ENCODE measurements at regions not wholly inside any gene's neighbourhood (a gene's known extent, or its start where the extent isn't known, plus 50 kb on each side); places are given as distances from the start of the nearest gene placed in this dataset.
"Not testable (repeated sequence)": the region's sequence is repeated elsewhere in the genome, so short reads cannot be mapped to it uniquely, and the experiment has no call there.

DNA sequence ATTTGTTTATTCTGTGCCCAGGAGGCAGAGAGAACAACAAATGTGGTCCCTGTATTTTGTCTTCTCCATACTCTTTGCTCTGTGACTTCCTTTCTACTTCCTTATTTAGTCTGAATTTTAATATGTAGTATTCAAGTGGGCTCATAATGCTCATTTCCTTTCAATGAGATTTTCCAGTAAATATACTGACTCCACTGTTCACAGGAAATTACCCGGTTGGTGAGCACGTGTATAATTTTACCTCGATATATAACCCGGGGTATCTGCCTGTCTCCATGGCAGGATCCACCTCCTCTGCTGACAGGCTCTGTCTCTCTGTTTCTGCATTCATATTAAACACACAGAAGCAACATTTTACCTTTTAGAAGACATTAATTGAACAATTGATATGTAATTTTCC, 166.0 kb downstream of the SLC38A4 start:
- Histone ChIP-seq H3K9me3 (ENCODE audit: control insufficient read depth, low read length) (no peaks in the 10 kb centered on the region), H3K36me3 (ENCODE audit: control insufficient read depth, insufficient read depth, low read length) (no peaks in the 10 kb centered on the region), H3K4me1 (ENCODE audit: control insufficient read depth, insufficient read depth, low read length, poor library complexity, severe bottlenecking) (no peaks in the 10 kb centered on the region), H3K27ac (ENCODE audit: insufficient read depth, low read length, poor library complexity, severe bottlenecking) (no peak overlapping the region), H3K4me3 (ENCODE audit: insufficient read depth, low read depth, low read length, poor library complexity, severe bottlenecking) (no peak overlapping the region), H3K27me3 (replicated peaks; ENCODE audit: control insufficient read depth, insufficient read depth, low read length, poor library complexity, severe bottlenecking) (no peaks in the 10 kb centered on the region)
- DNase-seq, result no peak

DNA sequence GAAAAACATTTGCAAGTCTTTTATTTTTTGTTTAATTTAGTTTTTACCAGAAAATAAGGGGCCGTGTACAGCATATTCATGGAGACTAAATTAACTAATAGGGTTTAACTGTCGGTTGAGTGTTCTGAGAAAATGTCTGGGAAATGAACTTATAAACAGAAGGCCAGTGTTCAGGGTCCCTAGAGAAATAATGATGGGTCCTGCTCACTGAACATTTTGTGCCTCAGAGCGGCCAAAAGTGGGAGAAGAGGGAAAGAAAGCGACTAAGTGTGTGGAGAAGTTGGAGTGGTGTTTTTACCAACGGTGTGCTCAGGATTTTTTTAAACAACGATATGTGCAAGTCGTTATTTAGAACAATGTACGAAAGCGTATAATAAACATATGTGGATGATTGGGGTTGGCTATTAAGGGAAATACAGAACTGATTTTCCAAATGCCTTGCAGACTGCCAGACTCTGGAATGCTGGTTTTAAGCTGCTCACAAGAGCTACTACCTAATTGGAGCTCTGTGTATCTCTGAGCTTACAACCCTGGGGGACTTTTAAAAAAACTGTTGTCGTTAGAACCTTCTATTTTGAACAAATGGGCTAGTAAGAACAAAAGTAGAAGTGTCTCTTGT, 166.7 kb downstream of the SLC38A4 start:
- Histone ChIP-seq H3K27ac (ENCODE audit: insufficient read depth, low read length, poor library complexity, severe bottlenecking) (no peak overlapping the region), H3K4me1 (ENCODE audit: control insufficient read depth, insufficient read depth, low read length, poor library complexity, severe bottlenecking) (no peaks in the 10 kb centered on the region)
- no peak for DNase-seq

DNA sequence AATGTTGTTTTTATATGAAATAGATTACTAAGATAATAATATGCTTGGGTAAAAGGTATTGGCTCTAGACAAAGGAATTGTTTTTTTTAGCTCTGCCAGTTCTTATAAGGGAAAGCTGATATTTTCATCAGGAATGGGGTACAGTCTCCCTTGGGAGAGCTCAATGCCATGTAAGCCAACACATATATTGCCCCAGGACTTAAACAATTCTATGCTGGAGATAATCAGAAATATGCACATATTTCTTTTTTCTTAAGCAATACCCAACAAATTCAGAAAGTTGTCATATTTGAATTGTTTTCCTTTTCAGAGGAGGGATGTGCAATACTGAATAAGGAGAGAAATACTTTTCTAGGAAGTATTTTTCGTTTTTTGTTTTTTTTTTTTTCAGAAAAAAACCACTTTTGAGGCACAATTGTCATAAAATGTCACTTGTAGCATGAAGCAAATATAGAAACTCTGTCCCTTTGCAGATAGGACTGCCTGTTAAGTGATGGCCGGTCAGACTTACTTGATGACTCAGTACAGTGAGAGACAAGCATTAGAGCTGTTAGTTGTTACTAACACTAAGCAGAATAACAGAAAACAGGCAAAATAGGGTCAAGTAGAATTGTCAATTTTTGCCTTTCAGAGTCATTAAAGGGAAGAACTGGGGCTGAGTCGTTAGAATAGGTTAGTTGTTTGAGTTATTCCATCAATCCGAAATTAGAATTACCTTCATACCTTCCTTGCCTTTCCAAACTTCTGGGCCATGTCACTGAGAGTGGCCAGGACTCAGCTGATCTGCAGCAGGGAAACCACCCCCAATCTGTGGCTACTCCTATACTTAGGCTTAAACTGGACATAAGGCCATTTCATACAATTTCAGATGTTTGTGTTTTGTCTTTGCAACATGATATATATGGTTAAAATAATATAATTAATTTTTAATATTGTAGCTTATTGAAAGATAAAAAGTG, 168.1 kb downstream of the SLC38A4 start:
- H3K4me1 ChIP-seq (ENCODE audit: control insufficient read depth, insufficient read depth, low read length, poor library complexity, severe bottlenecking), result no peaks in the 10 kb centered on the region
- no peak for DNase-seq
- H3K27me3 ChIP-seq (replicated peaks; ENCODE audit: control insufficient read depth, insufficient read depth, low read length, poor library complexity, severe bottlenecking), result no peaks in the 10 kb centered on the region
- H3K27ac ChIP-seq (ENCODE audit: insufficient read depth, low read length, poor library complexity, severe bottlenecking), result no peak overlapping the region
- H3K4me3 ChIP-seq (ENCODE audit: insufficient read depth, low read depth, low read length, poor library complexity, severe bottlenecking), result no peak overlapping the region
- H3K9me3 ChIP-seq (ENCODE audit: control insufficient read depth, low read length), result no peaks in the 10 kb centered on the region
- no peaks in the 10 kb centered on the region for H3K36me3 ChIP-seq (ENCODE audit: control insufficient read depth, insufficient read depth, low read length)

More for the DNA sequence above, 166.7 kb downstream of the SLC38A4 start:
- H3K36me3 ChIP-seq (ENCODE audit: control insufficient read depth, insufficient read depth, low read length), result no peaks in the 10 kb centered on the region
- no peak overlapping the region for H3K4me3 ChIP-seq (ENCODE audit: insufficient read depth, low read depth, low read length, poor library complexity, severe bottlenecking)
- H3K27me3 ChIP-seq (replicated peaks; ENCODE audit: control insufficient read depth, insufficient read depth, low read length, poor library complexity, severe bottlenecking), result no peaks in the 10 kb centered on the region
- no peaks in the 10 kb centered on the region for H3K9me3 ChIP-seq (ENCODE audit: control insufficient read depth, low read length)

- not testable (repeated sequence) for H3K36me3 ChIP-seq (ENCODE audit: control insufficient read depth, insufficient read depth, low read length); H3K4me3 ChIP-seq (ENCODE audit: insufficient read depth, low read depth, low read length, poor library complexity, severe bottlenecking); H3K9me3 ChIP-seq (ENCODE audit: control insufficient read depth, low read length); H3K27ac ChIP-seq (ENCODE audit: insufficient read depth, low read length, poor library complexity, severe bottlenecking); H3K4me1 ChIP-seq (ENCODE audit: control insufficient read depth, insufficient read depth, low read length, poor library complexity, severe bottlenecking); DNase-seq; H3K27me3 ChIP-seq (replicated peaks; ENCODE audit: control insufficient read depth, insufficient read depth, low read length, poor library complexity, severe bottlenecking)
These were observed 169.8 kb downstream of the SLC38A4 start for GRCh38 chr12:46655984-46656383.

GRCh38 chr12:46653311-46653710, 172.5 kb downstream of the SLC38A4 start:
- Histone ChIP-seq H3K4me1 (ENCODE audit: control insufficient read depth, insufficient read depth, low read length, poor library complexity, severe bottlenecking) (no peaks in the 10 kb centered on the region), H3K4me3 (ENCODE audit: insufficient read depth, low read depth, low read length, poor library complexity, severe bottlenecking) (no peak overlapping the region), H3K36me3 (ENCODE audit: control insufficient read depth, insufficient read depth, low read length) (no peaks in the 10 kb centered on the region), H3K27me3 (replicated peaks; ENCODE audit: control insufficient read depth, insufficient read depth, low read length, poor library complexity, severe bottlenecking) (no peaks in the 10 kb centered on the region), H3K27ac (ENCODE audit: insufficient read depth, low read length, poor library complexity, severe bottlenecking) (no peak overlapping the region), H3K9me3 (ENCODE audit: control insufficient read depth, low read length) (no peaks in the 10 kb centered on the region)
- no peak for DNase-seq

- Histone ChIP-seq H3K27ac (ENCODE audit: insufficient read depth, low read length, poor library complexity, severe bottlenecking) (no peak overlapping the region), H3K9me3 (ENCODE audit: control insufficient read depth, low read length) (no peaks in the 10 kb centered on the region), H3K36me3 (ENCODE audit: control insufficient read depth, insufficient read depth, low read length) (no peaks in the 10 kb centered on the region), H3K4me3 (ENCODE audit: insufficient read depth, low read depth, low read length, poor library complexity, severe bottlenecking) (no peak overlapping the region), H3K4me1 (ENCODE audit: control insufficient read depth, insufficient read depth, low read length, poor library complexity, severe bottlenecking) (no peaks in the 10 kb centered on the region), H3K27me3 (replicated peaks; ENCODE audit: control insufficient read depth, insufficient read depth, low read length, poor library complexity, severe bottlenecking) (no peaks in the 10 kb centered on the region)
- DNase-seq, result no peak
These were observed 173.1 kb downstream of the SLC38A4 start for GRCh38 chr12:46652692-46653091.

- H3K9me3 ChIP-seq (ENCODE audit: control insufficient read depth, low read length), result no peaks in the 10 kb centered on the region
- H3K36me3 ChIP-seq (ENCODE audit: control insufficient read depth, insufficient read depth, low read length), result no peaks in the 10 kb centered on the region
- H3K4me1 ChIP-seq (ENCODE audit: control insufficient read depth, insufficient read depth, low read length, poor library complexity, severe bottlenecking), result no peaks in the 10 kb centered on the region
- DNase-seq, result no peak
- H3K27me3 ChIP-seq (replicated peaks; ENCODE audit: control insufficient read depth, insufficient read depth, low read length, poor library complexity, severe bottlenecking), result no peaks in the 10 kb centered on the region
- no peak overlapping the region for H3K27ac ChIP-seq (ENCODE audit: insufficient read depth, low read length, poor library complexity, severe bottlenecking)
- H3K4me3 ChIP-seq (ENCODE audit: insufficient read depth, low read depth, low read length, poor library complexity, severe bottlenecking), result no peak overlapping the region
These were observed 175.1 kb downstream of the SLC38A4 start for GRCh38 chr12:46650688-46651087.

- Histone ChIP-seq H3K4me1 (ENCODE audit: control insufficient read depth, insufficient read depth, low read length, poor library complexity, severe bottlenecking) (no peaks in the 10 kb centered on the region), H3K36me3 (ENCODE audit: control insufficient read depth, insufficient read depth, low read length) (no peaks in the 10 kb centered on the region), H3K27ac (ENCODE audit: insufficient read depth, low read length, poor library complexity, severe bottlenecking) (no peak overlapping the region), H3K27me3 (replicated peaks; ENCODE audit: control insufficient read depth, insufficient read depth, low read length, poor library complexity, severe bottlenecking) (no peaks in the 10 kb centered on the region), H3K4me3 (ENCODE audit: insufficient read depth, low read depth, low read length, poor library complexity, severe bottlenecking) (no peak overlapping the region), H3K9me3 (ENCODE audit: control insufficient read depth, low read length) (no peaks in the 10 kb centered on the region)
- no peak for DNase-seq
These were observed 176.4 kb downstream of the SLC38A4 start for GRCh38 chr12:46649433-46649832.

- Histone ChIP-seq H3K9me3 (ENCODE audit: control insufficient read depth, low read length) (no peaks in the 10 kb centered on the region), H3K4me1 (ENCODE audit: control insufficient read depth, insufficient read depth, low read length, poor library complexity, severe bottlenecking) (no peaks in the 10 kb centered on the region), H3K36me3 (ENCODE audit: control insufficient read depth, insufficient read depth, low read length) (no peaks in the 10 kb centered on the region), H3K27ac (ENCODE audit: insufficient read depth, low read length, poor library complexity, severe bottlenecking) (no peak overlapping the region), H3K27me3 (replicated peaks; ENCODE audit: control insufficient read depth, insufficient read depth, low read length, poor library complexity, severe bottlenecking) (no peaks in the 10 kb centered on the region), H3K4me3 (ENCODE audit: insufficient read depth, low read depth, low read length, poor library complexity, severe bottlenecking) (no peak overlapping the region)
- no peak for DNase-seq
These were observed 178.8 kb downstream of the SLC38A4 start for GRCh38 chr12:46647034-46647433.

- H3K36me3 ChIP-seq (ENCODE audit: control insufficient read depth, insufficient read depth, low read length); H3K27me3 ChIP-seq (replicated peaks; ENCODE audit: control insufficient read depth, insufficient read depth, low read length, poor library complexity, severe bottlenecking); H3K4me3 ChIP-seq (ENCODE audit: insufficient read depth, low read depth, low read length, poor library complexity, severe bottlenecking); H3K27ac ChIP-seq (ENCODE audit: insufficient read depth, low read length, poor library complexity, severe bottlenecking); DNase-seq; H3K9me3 ChIP-seq (ENCODE audit: control insufficient read depth, low read length); H3K4me1 ChIP-seq (ENCODE audit: control insufficient read depth, insufficient read depth, low read length, poor library complexity, severe bottlenecking): not testable (repeated sequence)
These were observed 184.1 kb downstream of the SLC38A4 start for GRCh38 chr12:46641649-46642048.
